SU-DHL-6 (cell line): ENCODE measurements at regions not wholly inside any gene's neighbourhood (a gene's known extent, or its start where the extent isn't known, plus 50 kb on each side); places are given as distances from the start of the nearest gene placed in this dataset.

ENCODE experiments used
- CTCF ChIP-seq: fragments of 200-600 bp; sonication (generic); IDR thresholded peaks from one replicate; pipeline ENCODE4 v1.5.1; 2017; ENCODE audit warnings: antibody characterized with exemption, mild to moderate bottlenecking, low read length, moderate library complexity; ENCODE audit not compliant: insufficient read depth, poor library complexity, severe bottlenecking
- EZH2phosphoT487 ChIP-seq: fragments of 200-600 bp; sonication (generic), shearing (Covaris generic); conservative IDR thresholded peaks from 2 replicates; pipeline ENCODE4 v1.6.1; 2018; ENCODE audit warnings: mild to moderate bottlenecking, antibody characterized with exemption, low read length, moderate library complexity, mixed read lengths

GRCh38 chr19:29118389-29118788, 94.6 kb downstream of the UQCRFS1 start:
- no peak for TF ChIP-seq CTCF
- TF ChIP-seq EZH2phosphoT487, result no peak
